SK-N-MC (cell line): ENCODE measurements at regions not wholly inside any gene's neighbourhood (a gene's known extent, or its start where the extent isn't known, plus 50 kb on each side); places are given as distances from the start of the nearest gene placed in this dataset.

Experiments used
- EZH2 ChIP-seq: fragments of 200-600 bp; sonication (generic); IDR thresholded peaks from one replicate; pipeline ENCODE4 v1.6.1; 2017; ENCODE audit warnings: antibody characterized with exemption
- FOXP2 ChIP-seq: optimal IDR thresholded peaks from 2 replicates; pipeline ENCODE3; 2011; ENCODE audit warnings: mild to moderate bottlenecking, moderate library complexity; ENCODE audit not compliant: insufficient read depth; ENCODE audit errors: extremely low read length, control extremely low read depth
- POLR2AphosphoS5 ChIP-seq: IDR thresholded peaks from 2 replicates; pipeline ENCODE4 v1.6.1; 2012; ENCODE audit warnings: mild to moderate bottlenecking, low read depth, low read length, borderline replicate concordance

GRCh38 chr6:102820098-102820497, 1426.6 kb downstream of the GRIK2 start:
- TF ChIP-seq EZH2 (no peak), POLR2AphosphoS5 (no peak), FOXP2 (no peak)
